LHCN-M2 (cell line): ENCODE measurements at regions not wholly inside any gene's neighbourhood (a gene's known extent, or its start where the extent isn't known, plus 50 kb on each side); places are given as distances from the start of the nearest gene placed in this dataset.
A peak's percentile ranks its signal among the peaks of the same experiment; 100 is the strongest.
"Not testable (repeated sequence)": the region's sequence is repeated elsewhere in the genome, so short reads cannot be mapped to it uniquely, and the experiment has no call there.

ENCODE experiments used
- DNase-seq: peaks from one replicate; pipeline ENCODE4 v3.0.0-alpha.2; 2012; ENCODE audit warnings: low read depth

DNA sequence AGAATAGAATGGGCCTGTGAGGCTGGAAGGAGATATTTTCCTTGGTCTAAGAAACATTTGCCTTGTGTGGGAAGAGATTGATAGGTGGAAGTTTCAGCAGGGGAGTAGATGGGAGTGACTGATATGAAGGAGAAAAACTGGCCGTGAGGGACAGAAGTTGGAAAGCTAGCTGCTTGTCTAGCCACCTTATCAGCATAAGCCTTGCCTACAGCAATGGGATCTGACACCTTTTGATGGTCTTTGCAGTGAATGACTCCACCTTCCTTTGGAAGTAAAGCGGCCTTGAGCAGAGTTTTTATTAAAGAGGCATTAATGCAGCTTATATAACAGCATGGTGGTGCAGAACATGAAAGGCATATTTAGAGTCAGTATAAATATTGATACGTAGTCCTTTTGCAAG, 120.1 kb upstream of the INTU start:
- DNase-seq = not testable (repeated sequence)

DNA sequence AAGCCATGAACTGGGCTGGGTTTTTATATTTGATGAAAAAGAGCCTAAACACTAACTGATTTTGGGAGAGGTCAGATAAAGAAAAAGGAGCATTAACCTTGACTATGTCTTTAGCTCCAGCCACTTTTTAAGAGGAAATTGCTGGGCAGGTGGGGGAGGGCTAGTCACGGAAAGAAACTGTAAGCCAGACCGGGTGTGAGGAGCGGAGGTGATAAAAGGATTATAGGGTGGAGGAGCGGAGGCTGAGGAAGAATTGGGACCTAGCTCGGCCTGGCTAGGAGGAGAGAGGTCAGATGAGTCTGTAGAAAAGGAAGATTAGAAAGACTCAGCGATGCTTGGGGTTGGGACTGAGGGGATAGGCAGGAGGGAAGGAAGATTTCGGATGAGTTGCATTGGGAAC, 117.5 kb upstream of the INTU start:
- DNase-seq = not testable (repeated sequence)

- no peak for DNase-seq
These were observed 114.7 kb upstream of the INTU start for GRCh38 chr4:127518046-127518445.

DNA sequence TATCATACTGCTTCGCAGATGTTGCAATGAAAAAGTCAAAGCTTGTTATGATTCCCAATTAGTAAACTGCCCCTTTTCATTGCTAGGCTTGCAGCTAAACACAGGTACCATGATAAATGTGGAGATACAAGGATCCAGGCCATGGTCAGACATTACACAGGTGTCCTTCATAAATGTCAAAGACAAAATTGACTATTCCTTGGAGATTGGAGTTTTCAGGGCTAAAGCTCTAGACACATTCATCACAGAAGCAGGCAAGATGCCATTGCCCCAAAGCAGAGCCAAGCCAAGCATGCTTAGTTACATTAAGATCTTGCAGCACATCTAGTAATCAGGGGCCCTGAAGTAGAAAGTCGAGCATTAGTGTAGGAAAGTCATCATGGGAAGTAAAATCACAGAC, 111.3 kb upstream of the INTU start:
- no peak for DNase-seq

GRCh38 chr4:127523369-127523768, 109.4 kb upstream of the INTU start:
- DNase-seq = no peak

GRCh38 chr4:127525608-127526007, 107.1 kb upstream of the INTU start:
- no peak for DNase-seq

- DNase-seq = no peak
These were observed 104.5 kb upstream of the INTU start for GRCh38 chr4:127528302-127528701.

DNA sequence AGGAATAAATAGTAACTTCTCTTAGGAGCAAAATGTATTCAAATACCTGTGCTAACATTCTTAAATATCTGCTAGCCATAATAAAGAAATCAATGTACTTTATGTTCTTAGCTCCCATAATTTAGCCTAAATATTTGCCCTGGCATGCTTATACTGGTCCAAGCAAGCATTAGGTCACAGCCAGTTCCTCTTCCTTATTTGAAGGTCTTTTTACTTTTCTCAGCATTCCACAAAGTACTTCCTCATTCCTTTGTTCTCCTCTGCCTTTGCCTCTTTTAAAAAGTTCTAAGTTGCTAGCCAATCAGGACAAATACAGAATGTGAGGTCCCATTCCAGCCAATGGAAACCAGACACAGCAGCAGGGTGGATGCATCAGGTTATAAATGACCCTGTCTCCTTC, 102.9 kb upstream of the INTU start:
- not testable (repeated sequence) for DNase-seq

- no peak for DNase-seq
These were observed 99.6 kb upstream of the INTU start for GRCh38 chr4:127533028-127533700.

GRCh38 chr4:127534041-127534825, 98.5 kb upstream of the INTU start:
- DNase-seq = no peak

GRCh38 chr4:127538016-127538415, 94.7 kb upstream of the INTU start:
- DNase-seq = no peak

DNA sequence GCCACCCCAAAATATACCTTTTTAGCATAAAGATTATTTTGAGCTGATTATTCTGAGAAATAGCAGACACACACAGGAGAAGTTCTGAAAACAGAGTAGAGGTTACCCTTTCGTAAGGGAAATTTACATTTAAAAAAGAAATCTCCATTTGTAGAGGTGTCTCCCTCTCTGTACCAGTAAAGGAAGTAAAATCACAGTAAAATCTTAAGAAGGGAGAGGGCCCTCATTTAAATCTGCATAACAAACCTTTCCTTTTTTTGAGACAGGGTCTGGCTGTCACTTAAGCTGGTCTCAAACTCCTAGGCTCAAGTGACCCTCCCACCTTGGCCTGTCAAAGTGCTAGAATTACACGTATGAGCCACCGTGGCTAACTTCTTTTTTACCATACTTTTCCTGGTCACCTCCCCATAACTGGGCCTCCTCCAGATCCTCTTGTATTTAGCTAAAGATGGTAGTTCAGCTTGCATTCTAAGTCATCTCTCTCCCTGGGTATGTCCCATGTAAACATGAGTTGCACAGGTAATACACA, 92.2 kb upstream of the INTU start:
- DNase-seq = no peak

DNA sequence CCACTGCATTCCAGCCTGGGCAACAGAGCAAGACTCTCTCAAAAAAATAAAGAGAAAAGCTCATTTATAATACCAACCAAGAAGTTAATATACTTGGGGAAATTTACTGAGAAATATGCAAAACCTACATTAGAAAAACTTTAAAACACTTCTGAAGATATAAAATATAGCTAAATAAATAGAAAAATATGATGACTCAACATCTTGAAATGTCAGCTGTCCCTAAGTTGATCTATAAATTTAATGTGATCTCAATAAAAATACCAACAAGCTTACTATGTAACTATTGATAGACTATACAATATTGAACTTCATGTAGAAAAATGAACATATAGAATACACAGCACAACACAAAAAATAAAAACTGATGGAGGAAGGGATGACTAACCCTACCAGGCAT, 87.5 kb upstream of the INTU start:
- no peak for DNase-seq

GRCh38 chr4:127548990-127549925, 83.5 kb upstream of the INTU start:
- DNase-seq = peak; percentile 48

GRCh38 chr4:127555106-127555505, 77.7 kb upstream of the INTU start:
- DNase-seq = peak; percentile 5

DNA sequence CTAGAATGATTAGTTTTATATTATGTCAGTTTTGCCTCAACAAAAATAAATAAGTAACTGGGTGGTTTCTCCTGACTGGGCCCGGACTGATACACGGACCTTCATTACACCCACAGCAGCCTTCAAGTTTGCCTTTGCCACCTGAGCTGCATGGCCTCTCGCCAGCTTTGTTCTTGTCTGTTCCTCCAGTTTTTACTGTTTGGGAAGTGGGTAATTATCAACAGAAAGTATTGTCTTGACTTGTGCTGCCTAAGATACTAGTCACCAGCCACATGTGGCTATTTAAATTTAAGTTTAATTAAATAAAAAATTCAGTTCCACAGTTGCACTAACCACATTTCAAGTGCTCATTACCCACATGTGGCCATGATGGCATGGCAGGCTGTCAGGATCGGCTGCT, 74.7 kb upstream of the INTU start:
- no peak for DNase-seq

DNA sequence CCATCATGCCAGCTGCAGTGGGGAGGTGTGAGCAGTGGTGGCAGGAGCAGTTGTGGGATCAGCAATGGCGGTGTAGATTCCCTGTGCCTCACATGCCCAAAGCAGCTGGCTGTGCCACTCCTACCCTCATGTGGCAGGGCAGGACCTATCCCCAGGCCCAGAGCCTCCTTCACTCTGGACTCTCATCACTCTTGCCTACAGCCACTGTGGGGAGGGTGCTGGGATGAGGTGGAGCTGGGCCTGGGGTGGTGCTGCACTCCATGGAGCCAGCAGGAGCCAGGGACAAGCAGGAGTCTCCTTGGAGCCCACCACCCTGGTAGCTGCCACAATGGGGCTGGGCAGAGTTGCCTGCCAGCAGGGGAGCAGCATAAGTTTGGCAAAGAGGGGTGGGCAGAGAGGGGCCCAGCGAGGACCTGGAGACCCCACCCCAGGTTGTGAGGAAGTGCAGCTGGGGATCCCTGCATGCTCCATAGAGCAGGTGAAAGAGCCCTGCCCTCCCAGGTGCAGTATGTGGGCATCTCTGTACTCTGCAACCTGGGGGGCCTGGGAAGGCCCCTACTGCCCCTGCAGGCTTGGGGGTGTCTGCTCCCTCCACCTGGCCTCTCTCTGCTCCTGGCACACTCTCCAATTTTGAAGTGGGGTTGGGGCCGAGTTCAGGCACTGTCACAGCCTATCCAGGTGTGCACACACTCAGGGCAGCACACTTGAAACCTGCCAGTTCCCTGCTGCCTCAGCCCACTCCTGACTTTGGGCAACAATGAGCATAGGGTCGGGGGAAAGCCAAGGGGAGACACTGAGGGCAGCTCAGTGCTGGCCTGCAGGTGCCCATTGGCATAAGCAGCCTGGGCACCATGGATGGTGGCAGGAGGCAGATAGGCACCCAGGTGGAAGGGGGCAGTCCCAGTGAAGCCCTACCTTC, 74.0 kb upstream of the INTU start:
- DNase-seq = peak; percentile 11

GRCh38 chr4:127559981-127560380, 72.8 kb upstream of the INTU start:
- no peak for DNase-seq

DNA sequence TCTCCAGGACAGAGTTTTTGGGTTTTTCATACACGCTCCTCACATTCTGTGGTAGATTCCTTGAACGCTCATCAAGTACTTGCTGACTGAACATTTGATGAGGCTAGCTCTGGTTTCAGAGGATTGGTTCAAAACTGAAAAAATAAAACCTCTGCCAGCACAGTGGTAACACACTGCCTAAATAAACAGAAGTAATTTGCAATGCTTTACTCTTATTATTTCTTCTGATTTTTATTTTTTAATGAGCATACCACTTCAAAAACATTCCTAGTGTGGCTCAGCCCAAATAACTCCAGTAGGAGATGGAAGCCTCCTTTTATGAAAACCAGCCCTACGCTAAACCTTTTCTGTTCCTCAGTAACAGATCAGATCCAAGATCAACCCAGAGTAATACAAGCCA, 72.0 kb upstream of the INTU start:
- DNase-seq = no peak

DNA sequence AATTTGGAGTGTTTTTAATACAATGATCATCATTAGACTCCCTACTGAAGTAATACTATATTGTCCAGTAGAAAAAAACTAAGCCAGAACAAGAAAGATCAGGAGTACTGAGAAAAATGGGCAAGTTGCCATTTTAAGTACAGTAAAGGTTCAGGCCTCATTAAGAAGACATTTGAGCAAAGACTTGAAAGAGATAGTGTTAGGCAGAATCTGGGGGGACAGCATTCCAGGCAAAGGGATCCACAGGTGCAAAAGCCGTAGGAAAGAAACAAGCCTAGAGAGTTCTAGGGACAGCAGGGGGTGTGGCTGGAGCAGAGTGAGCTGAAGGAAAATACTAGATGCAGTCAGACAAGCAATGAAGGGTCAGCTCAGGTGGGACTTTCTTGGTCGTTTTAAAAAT, 58.1 kb upstream of the INTU start:
- DNase-seq = no peak

GRCh38 chr4:127575888-127576287, 56.9 kb upstream of the INTU start:
- no peak for DNase-seq
